B cell (primary cell): ENCODE measurements at regions not wholly inside any gene's neighbourhood (a gene's known extent, or its start where the extent isn't known, plus 50 kb on each side); places are given as distances from the start of the nearest gene placed in this dataset.
"Not testable (repeated sequence)": the region's sequence is repeated elsewhere in the genome, so short reads cannot be mapped to it uniquely, and the experiment has no call there.

Source experiments
- ATAC-seq: fragments of 200-7000 bp; cut with Tn5 transposase; one replicate; pipeline ENCODE4 v1.10.0; 2021; ENCODE audit warnings: low read depth, mild to moderate bottlenecking, moderate number of reproducible peaks, moderate library complexity
- CTCF ChIA-PET: fragments of 350-600 bp; sonication (Branson Sonifier 250); formaldehyde crosslinking; loops from one replicate; lab custom pipeline; 2021; ENCODE audit warnings: antibody characterized with exemption, inconsistent platforms; lab: Charles Lee
- POLR2A ChIA-PET: fragments of 350-600 bp; sonication (Branson Sonifier 250); formaldehyde crosslinking; loops from one replicate; lab custom pipeline; 2021; ENCODE audit warnings: antibody characterized with exemption; lab: Charles Lee
- DNase-seq: peaks from one replicate; pipeline ENCODE4 v3.0.0; 2013
- H2AFZ ChIP-seq: 2 replicates; pipeline ENCODE4 v1.6.1; 2012; ENCODE audit warnings: mild to moderate bottlenecking, low read depth, low read length; ENCODE audit not compliant: insufficient read depth, poor library complexity, severe bottlenecking
- H3K27ac ChIP-seq, 2 donors: 1 replicate in 1 of 2; 2 replicates in 1 of 2; pipeline ENCODE4 v1.5.1; 2012 to 2013; ENCODE audit warnings: low read length in 2 of 2, mild to moderate bottlenecking in 2 of 2, moderate library complexity in 1 of 2
- H3K27me3 ChIP-seq, 4 experiments: fragments of 200-600 bp in 1 of 4; sonication (generic) in 1 of 4; replicated peaks in 1 of 4; 1 replicate in 2 of 4; 2 replicates in 2 of 4; pipeline versions ENCODE4 v1.6.1 to v1.7.0; 2013 to 2016; ENCODE audit warnings: low read length in 3 of 4, mild to moderate bottlenecking in 2 of 4, mixed read lengths in 1 of 4, moderate library complexity in 1 of 4; ENCODE audit not compliant: insufficient read depth in 4 of 4, control insufficient read depth in 3 of 4; ENCODE audit errors: control extremely low read depth in 1 of 4
- H3K36me3 ChIP-seq, 2 experiments: replicated peaks in 1 of 2; 1 replicate in 1 of 2; 2 replicates in 1 of 2; pipeline versions ENCODE4 v1.6.1 to v1.7.1; 2013; ENCODE audit warnings: low read length in 1 of 2; ENCODE audit not compliant: insufficient read depth in 2 of 2, control insufficient read depth in 1 of 2; ENCODE audit errors: control extremely low read depth in 1 of 2, extremely low read depth in 1 of 2
- H3K4me1 ChIP-seq, 2 donors: fragments of 200-600 bp in 1 of 2; sonication (generic) in 1 of 2; 1 replicate in 1 of 2; 2 replicates in 1 of 2; pipeline versions ENCODE4 v1.5.1 to v1.6.1; 2013 to 2017; ENCODE audit warnings: low read length in 2 of 2; ENCODE audit not compliant: control insufficient read depth in 2 of 2, insufficient read depth in 2 of 2
- H3K4me2 ChIP-seq: replicated peaks from 2 replicates; pipeline ENCODE3; 2012; ENCODE audit warnings: mild to moderate bottlenecking, low read depth, low read length; ENCODE audit not compliant: poor library complexity, severe bottlenecking
- H3K4me3 ChIP-seq, 5 experiments: fragments of 200-600 bp in 1 of 5; sonication (generic) in 1 of 5; 1 replicate in 3 of 5; 2 replicates in 2 of 5; pipeline versions ENCODE4 v1.5.1 to v1.7.0; 2011 to 2016; ENCODE audit warnings: low read length in 4 of 5, mild to moderate bottlenecking in 4 of 5, low read depth in 2 of 5, control low read depth in 1 of 5, moderate library complexity in 1 of 5; ENCODE audit not compliant: insufficient read depth in 1 of 5; ENCODE audit errors: control extremely low read depth in 1 of 5, extremely low read depth in 1 of 5
- H3K79me2 ChIP-seq: fragments of 200-600 bp; sonication (generic); one replicate; pipeline ENCODE4 v1.6.0; 2016; ENCODE audit warnings: low read length; ENCODE audit not compliant: control insufficient read depth, insufficient read depth
- H3K9ac ChIP-seq: fragments of 200-600 bp; sonication (generic); 2 replicates; pipeline ENCODE4 v1.6.1; 2017; ENCODE audit warnings: mild to moderate bottlenecking, low read length, moderate library complexity
- H3K9me3 ChIP-seq, 3 donors: one replicate each; pipeline versions ENCODE4 v1.6.1 to v1.7.1; 2013; ENCODE audit warnings: low read length in 2 of 3; ENCODE audit not compliant: control insufficient read depth in 2 of 3, insufficient read depth in 1 of 3; ENCODE audit errors: control extremely low read depth in 1 of 3
- H4K20me1 ChIP-seq: 2 replicates; pipeline ENCODE4 v1.6.0; 2012; ENCODE audit warnings: mild to moderate bottlenecking, low read length; ENCODE audit not compliant: insufficient read depth, control insufficient read depth, poor library complexity, severe bottlenecking
- H3K27ac Mint-ChIP-seq: one replicate; pipeline ENCODE4 v1.8.0; 2021; ENCODE audit warnings: mixed read lengths
- H3K27me3 Mint-ChIP-seq: one replicate; pipeline ENCODE4 v1.8.0; 2021; ENCODE audit warnings: mixed read lengths
- H3K4me1 Mint-ChIP-seq: one replicate; pipeline ENCODE4 v1.8.0; 2021; ENCODE audit warnings: mixed read lengths
- H3K4me3 Mint-ChIP-seq: one replicate; pipeline ENCODE4 v1.8.0; 2021; ENCODE audit warnings: mixed read lengths
- H3K9me3 Mint-ChIP-seq: one replicate; pipeline ENCODE4 v1.8.0; 2022; ENCODE audit warnings: mixed read lengths; ENCODE audit not compliant: insufficient read depth
- WGBS: methylation state at CpG from one replicate; pipeline ENCODE4 v1.1.5; 2013; ENCODE audit warnings: missing lambda C conversion rate; ENCODE audit not compliant: insufficient coverage; 5-methylcytosine and 5-hydroxymethylcytosine counted together
- intact Hi-C: fragments of 100-400 bp; cut with micrococcal nuclease; formaldehyde crosslinking; loops from one replicate; pipeline ENCODE4 v1.10.0; 2022

DNA sequence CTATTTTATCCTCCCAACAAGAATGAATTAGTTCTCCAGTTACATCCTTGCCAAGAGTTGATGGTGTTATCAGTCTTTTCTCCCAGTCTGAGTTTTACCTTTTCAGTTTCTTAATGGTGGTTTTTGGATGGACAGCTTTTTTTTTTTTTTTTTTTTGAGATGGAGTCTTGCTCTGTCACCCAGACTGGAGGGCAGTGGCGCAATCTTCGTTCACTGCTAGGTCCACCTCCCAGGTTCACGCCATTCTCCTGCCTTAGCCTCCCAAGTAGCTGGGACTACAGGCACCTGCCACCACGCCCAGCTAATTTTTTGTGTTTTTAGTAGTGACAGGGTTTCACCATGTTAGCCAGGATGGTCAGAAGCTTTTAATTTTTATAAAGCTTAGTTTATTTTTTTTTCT, 133.0 kb downstream of the FOXD4L6 start:
- H3K4me2 ChIP-seq, H2AFZ ChIP-seq, H3K27me3 Mint-ChIP-seq, ATAC-seq, H3K9ac ChIP-seq, H3K4me3 ChIP-seq, H3K27ac ChIP-seq, H3K27me3 ChIP-seq, intact Hi-C loops, H3K9me3 ChIP-seq, H3K4me3 Mint-ChIP-seq, H4K20me1 ChIP-seq, POLR2A ChIA-PET, CTCF ChIA-PET, DNase-seq, H3K9me3 Mint-ChIP-seq, H3K27ac Mint-ChIP-seq, H3K36me3 ChIP-seq: not testable (repeated sequence)
- Histone ChIP-seq H3K79me2 (peaks cover 45% of the 10 kb centered on the region), H3K4me1 (peaks cover 20 to 22% of the 10 kb centered on the region in 2 donors)
- peaks cover 47% of the 10 kb centered on the region for H3K4me1 Mint-ChIP-seq
- WGBS, result 89% methylated on average over 3 of the region's 4 CpGs

DNA sequence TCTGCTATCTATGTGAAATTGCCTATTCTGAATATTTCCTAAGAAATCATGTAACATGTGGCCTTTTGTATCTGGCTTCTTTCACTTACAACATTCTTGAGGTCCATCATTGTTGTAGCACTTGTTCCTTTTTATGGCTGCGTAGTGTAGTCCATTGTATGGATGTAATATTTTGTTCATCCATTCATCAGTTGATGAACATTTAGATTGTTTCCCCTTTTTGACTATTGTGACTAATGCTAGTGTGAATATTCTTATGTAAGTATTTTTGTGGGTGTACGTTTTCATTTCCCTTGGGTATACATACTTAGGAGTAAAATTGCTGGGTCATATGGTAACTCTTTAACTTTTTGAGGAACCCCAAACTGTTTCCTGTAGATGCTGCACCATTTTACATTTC, 134.6 kb downstream of the FOXD4L6 start:
- DNase-seq, result peak; percentile 8
- Histone ChIP-seq H3K79me2 (peaks cover 38% of the 10 kb centered on the region), H3K4me1 (peaks cover 20 to 22% of the 10 kb centered on the region in 2 donors)
- H3K36me3 ChIP-seq, H3K4me3 Mint-ChIP-seq, CTCF ChIA-PET, ATAC-seq, H3K27ac ChIP-seq, H3K9me3 Mint-ChIP-seq, POLR2A ChIA-PET, H3K27me3 ChIP-seq, H3K4me3 ChIP-seq, H3K9ac ChIP-seq, H4K20me1 ChIP-seq, H3K4me2 ChIP-seq, intact Hi-C loops, H2AFZ ChIP-seq, H3K27me3 Mint-ChIP-seq, H3K9me3 ChIP-seq: not testable (repeated sequence)
- WGBS, result no CpG with 5 or more reads among the region's 2 CpGs
- H3K27ac Mint-ChIP-seq, result peak overlapping the region; percentile 72
- peaks cover 38% of the 10 kb centered on the region for H3K4me1 Mint-ChIP-seq

DNA sequence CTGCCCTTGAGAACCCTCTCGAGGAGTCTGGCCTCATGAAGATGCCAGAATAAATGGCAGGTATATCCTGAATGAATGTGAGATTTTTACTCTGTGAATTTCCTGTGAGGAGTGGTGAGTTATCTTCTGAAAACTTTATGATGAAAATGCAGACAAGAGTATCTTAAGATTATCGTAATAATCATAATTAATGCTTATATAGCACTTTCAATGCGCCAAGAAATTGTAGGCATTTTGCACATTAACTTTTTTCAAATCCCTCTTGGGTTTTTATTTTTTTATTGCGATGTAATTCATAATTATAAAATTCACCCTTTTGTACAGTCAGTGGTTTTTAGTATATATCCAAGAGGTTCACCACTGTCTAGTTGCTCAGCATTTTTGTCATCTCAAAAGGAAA, 135.1 kb downstream of the FOXD4L6 start:
- H4K20me1 ChIP-seq, H3K27me3 Mint-ChIP-seq, H3K9ac ChIP-seq, CTCF ChIA-PET, ATAC-seq, H3K9me3 ChIP-seq, H2AFZ ChIP-seq, H3K9me3 Mint-ChIP-seq, H3K4me2 ChIP-seq, intact Hi-C loops, H3K4me3 Mint-ChIP-seq, H3K36me3 ChIP-seq, DNase-seq, H3K27me3 ChIP-seq, POLR2A ChIA-PET: not testable (repeated sequence)
- Mint-ChIP-seq H3K27ac (peak overlapping the region; percentile 72), H3K4me1 (peaks cover 36% of the 10 kb centered on the region)
- Histone ChIP-seq H3K79me2 (peaks cover 38% of the 10 kb centered on the region), H3K4me3 (peak overlapping the region in 1 of 5 experiments; percentile 73), H3K4me1 (peaks cover 20 to 22% of the 10 kb centered on the region in 2 donors), H3K27ac (peak overlapping the region in 1 of 2 donors; percentile 95)
- WGBS, result no CpG with 5 or more reads among the region's 4 CpGs

DNA sequence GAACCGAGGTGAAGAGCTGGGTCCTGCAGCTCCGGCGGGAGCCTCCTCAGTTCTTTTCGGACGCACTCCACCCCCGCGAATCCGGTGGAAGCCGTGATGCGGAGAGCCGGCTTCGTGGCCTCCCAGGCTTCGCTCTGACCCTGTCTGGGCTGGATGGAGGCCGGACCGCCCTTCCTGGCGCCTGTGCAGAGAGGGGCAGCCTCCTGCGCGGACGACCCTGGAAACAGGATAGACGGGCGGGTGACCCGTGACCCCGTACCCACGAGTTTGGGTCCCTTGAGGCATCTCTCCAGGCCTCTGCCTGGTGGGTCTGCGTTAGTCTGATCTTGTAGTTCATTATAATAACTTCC, 136.0 kb downstream of the FOXD4L6 start:
- 20% methylated on average over 22 of the region's 25 CpGs for WGBS
- peak overlapping the region; percentile 49 for H3K4me2 ChIP-seq
- peak overlapping the region; percentile 84 for H3K9ac ChIP-seq
- POLR2A ChIA-PET, H4K20me1 ChIP-seq, H3K36me3 ChIP-seq, CTCF ChIA-PET, intact Hi-C loops, DNase-seq, H3K4me3 Mint-ChIP-seq, H3K9me3 ChIP-seq, H3K27ac Mint-ChIP-seq, H3K27me3 ChIP-seq, H3K27me3 Mint-ChIP-seq, H3K9me3 Mint-ChIP-seq: not testable (repeated sequence)
- peak overlapping the region; percentile 70 to 95 (median 73) for H3K4me3 ChIP-seq
- peaks cover 20 to 22% of the 10 kb centered on the region in 2 donors for H3K4me1 ChIP-seq
- H2AFZ ChIP-seq, result peak overlapping the region; percentile 96
- H3K79me2 ChIP-seq, result peaks cover 32% of the 10 kb centered on the region
- H3K27ac ChIP-seq, result peak overlapping the region; percentile 87 to 95
- peaks cover 35% of the 10 kb centered on the region for H3K4me1 Mint-ChIP-seq
- peak; percentile 24 for ATAC-seq
